Fibroblast of lung (primary cell): ENCODE measurements at regions not wholly inside any gene's neighbourhood (a gene's known extent, or its start where the extent isn't known, plus 50 kb on each side); places are given as distances from the start of the nearest gene placed in this dataset.

Source experiments
- CTCF ChIP-seq, 2 donors: IDR thresholded peaks in 1 of 2; conservative IDR thresholded peaks in 1 of 2; 1 replicate in 1 of 2; 2 replicates in 1 of 2; pipeline ENCODE4 v1.5.1; 2011 to 2012; ENCODE audit warnings: low read length in 2 of 2, control low read depth in 1 of 2, inconsistent platforms in 1 of 2, low read depth in 1 of 2, mild to moderate bottlenecking in 1 of 2
- EZH2 ChIP-seq: IDR thresholded peaks from 2 replicates; pipeline ENCODE4 v1.5.1; 2012; ENCODE audit warnings: low read length, control low read depth, mild to moderate bottlenecking; ENCODE audit errors: missing control alignments

GRCh38 chr11:98411777-98412176 lies 609.0 kb upstream of the CNTN5 start:
- TF ChIP-seq CTCF (conservative IDR thresholded peaks at IDR 0.05 in 1 of 2, IDR thresholded peaks at IDR 0.05 in 1 of 2; ENCODE audit: low read depth in 1 of 2, low read length in 2 of 2), result no peak
- TF ChIP-seq EZH2, result no peak
